Right lobe of liver (tissue), 6 donors: ENCODE measurements at regions not wholly inside any gene's neighbourhood (a gene's known extent, or its start where the extent isn't known, plus 50 kb on each side); places are given as distances from the start of the nearest gene placed in this dataset.

Experiments used
- ATAC-seq, 4 donors: fragments of 200-7000 bp; cut with Tn5 transposase; one replicate each; pipeline ENCODE4 v1.9.1; 2020; ENCODE audit warnings: mild to moderate bottlenecking in 4 of 4, moderate library complexity in 4 of 4
- DNase-seq, 3 donors: peaks; one replicate each; pipeline ENCODE4 v3.0.0-alpha.2; 2020
- H3K27ac ChIP-seq, 3 donors: fragments of 200-600 bp; one replicate each; pipeline ENCODE4 v1.8.0; 2022
- H3K27me3 ChIP-seq, 2 donors: fragments of 200-600 bp; one replicate each; pipeline ENCODE4 v1.8.0; 2022
- H3K36me3 ChIP-seq, 4 donors: fragments of 200-600 bp; sonication (generic) in 1 of 4; one replicate each; pipeline versions ENCODE4 v1.5.1 to v1.8.0; 2017 to 2022; ENCODE audit warnings: control low read depth in 1 of 4
- H3K4me1 ChIP-seq, 4 donors: fragments of 200-600 bp; sonication (generic) in 1 of 4; one replicate each; pipeline versions ENCODE4 v1.5.1 to v1.8.0; 2017 to 2022; ENCODE audit warnings: control low read depth in 1 of 4
- H3K4me3 ChIP-seq, 3 donors: fragments of 200-600 bp; one replicate each; pipeline ENCODE4 v1.8.0; 2022
- H3K9me3 ChIP-seq, 4 donors: fragments of 200-600 bp; sonication (generic) in 1 of 4; one replicate each; pipeline versions ENCODE4 v1.5.1 to v1.8.0; 2017 to 2022; ENCODE audit warnings: control low read depth in 1 of 4
- CTCF ChIP-seq, 4 donors: fragments of 200-600 bp in 3 of 4; fragments of 450-650 bp in 1 of 4; IDR thresholded peaks; one replicate each; pipeline versions ENCODE4 v1.5.1 to v1.8.0; 2016 to 2022; ENCODE audit warnings: antibody characterized with exemption in 4 of 4, mild to moderate bottlenecking in 2 of 4
- POLR2A ChIP-seq: fragments of 450-650 bp; IDR thresholded peaks from one replicate; pipeline ENCODE4 v1.6.1; 2017; ENCODE audit warnings: antibody characterized with exemption, mild to moderate bottlenecking
- WGBS: methylation state at CpG from one replicate; pipeline ENCODE4 v1.1.6; 2018; ENCODE audit warnings: low coverage, low lambda C conversion rate; ENCODE audit not compliant: insufficient coverage; ENCODE audit errors: missing lambda C conversion rate; 5-methylcytosine and 5-hydroxymethylcytosine counted together
- intact Hi-C, 2 donors: fragments of 100-400 bp; cut with DNase I; formaldehyde crosslinking; loops; one replicate each; pipeline versions ENCODE4 v1.11.2 to v1.14.1; 2022
- donor health status: DM: no; HTN: yes; CAD: no.
- donor health status: DM: no; HTN: no; CAD: no.
- donor health status: DM: no; HTN: no; CAD: no.
- donor health status: DM: no; HTN: yes; CAD: no.
- donor health status: DM: no; HTN: yes; CAD: no.

- DNase-seq (no peak), ATAC-seq (no peak)
- intact Hi-C loops, result no loop called here
- no peaks in the 10 kb centered on the region for H3K9me3 ChIP-seq
- H3K36me3 ChIP-seq, result no peaks in the 10 kb centered on the region
- peaks cover 0 to 9% (median 0%) of the 10 kb centered on the region in 4 donors for H3K4me1 ChIP-seq
- 50% methylated on average over 6 of the region's 7 CpGs for WGBS
- no peak for TF ChIP-seq POLR2A
- TF ChIP-seq CTCF (IDR thresholded peaks at IDR 0.05), result no peak
- no peak overlapping the region for H3K4me3 ChIP-seq
- H3K27ac ChIP-seq, result no peak overlapping the region
- peaks cover 0 to 9% of the 10 kb centered on the region in 2 donors for H3K27me3 ChIP-seq
Observed at GRCh38 chr7:128172151-128172550, 68.9 kb upstream of the LEP start.

- no peaks in the 10 kb centered on the region for H3K36me3 ChIP-seq
- H3K27me3 ChIP-seq, result peaks cover 0 to 4% of the 10 kb centered on the region in 2 donors
- no peak overlapping the region for H3K27ac ChIP-seq
- H3K4me1 ChIP-seq, result peaks cover 0 to 3% (median 0%) of the 10 kb centered on the region in 4 donors
- no peak for ATAC-seq
- TF ChIP-seq CTCF (IDR thresholded peaks at IDR 0.05) (no peak), POLR2A (no peak)
- H3K9me3 ChIP-seq, result no peaks in the 10 kb centered on the region
- WGBS, result 72% methylated on average over 4 of the region's 6 CpGs
- DNase-seq, result no peak
- intact Hi-C loops, result no loop called here
- H3K4me3 ChIP-seq, result no peak overlapping the region
Observed at GRCh38 chr7:128172963-128173362, 68.1 kb upstream of the LEP start.

GRCh38 chr7:128174386-128174785 is 66.7 kb upstream of the LEP start:
- Histone ChIP-seq H3K4me1 (no peaks in the 10 kb centered on the region), H3K4me3 (no peak overlapping the region), H3K9me3 (no peaks in the 10 kb centered on the region), H3K36me3 (no peaks in the 10 kb centered on the region), H3K27ac (no peak overlapping the region), H3K27me3 (peaks cover 0 to 4% of the 10 kb centered on the region in 2 donors)
- no peak for TF ChIP-seq CTCF (IDR thresholded peaks at IDR 0.05)
- no peak for TF ChIP-seq POLR2A
- WGBS, result 56% methylated on average over 4 of the region's 11 CpGs
- intact Hi-C loops, result no loop called here
- ATAC-seq (no peak), DNase-seq (no peak)

- intact Hi-C loops, result no loop called here
- TF ChIP-seq CTCF (IDR thresholded peaks at IDR 0.05) (no peak), POLR2A (no peak)
Observed at GRCh38 chr7:128176696-128177095, 64.4 kb upstream of the LEP start.

More at GRCh38 chr7:128176696-128177095, 64.4 kb upstream of the LEP start:
- no peak overlapping the region for H3K4me3 ChIP-seq
- ATAC-seq (no peak), DNase-seq (no peak)
- no peaks in the 10 kb centered on the region for H3K36me3 ChIP-seq
- 41% methylated on average over 7 of the region's 7 CpGs for WGBS
- no peak overlapping the region for H3K27ac ChIP-seq
- H3K9me3 ChIP-seq, result no peaks in the 10 kb centered on the region
- no peaks in the 10 kb centered on the region for H3K4me1 ChIP-seq
- peaks cover 0 to 10% of the 10 kb centered on the region in 2 donors for H3K27me3 ChIP-seq
